ENCODE measurements at regions not wholly inside any gene's neighbourhood (a gene's known extent, or its start where the extent isn't known, plus 50 kb on each side); places are given as distances from the start of the nearest gene placed in this dataset.
"Not testable (repeated sequence)": the region's sequence is repeated elsewhere in the genome, so short reads cannot be mapped to it uniquely, and the experiment has no call there.

- no peak for DNase-seq
Observed at GRCh38 chr6:99668036-99668705, 61.5 kb downstream of the PRDM13 start.

DNA sequence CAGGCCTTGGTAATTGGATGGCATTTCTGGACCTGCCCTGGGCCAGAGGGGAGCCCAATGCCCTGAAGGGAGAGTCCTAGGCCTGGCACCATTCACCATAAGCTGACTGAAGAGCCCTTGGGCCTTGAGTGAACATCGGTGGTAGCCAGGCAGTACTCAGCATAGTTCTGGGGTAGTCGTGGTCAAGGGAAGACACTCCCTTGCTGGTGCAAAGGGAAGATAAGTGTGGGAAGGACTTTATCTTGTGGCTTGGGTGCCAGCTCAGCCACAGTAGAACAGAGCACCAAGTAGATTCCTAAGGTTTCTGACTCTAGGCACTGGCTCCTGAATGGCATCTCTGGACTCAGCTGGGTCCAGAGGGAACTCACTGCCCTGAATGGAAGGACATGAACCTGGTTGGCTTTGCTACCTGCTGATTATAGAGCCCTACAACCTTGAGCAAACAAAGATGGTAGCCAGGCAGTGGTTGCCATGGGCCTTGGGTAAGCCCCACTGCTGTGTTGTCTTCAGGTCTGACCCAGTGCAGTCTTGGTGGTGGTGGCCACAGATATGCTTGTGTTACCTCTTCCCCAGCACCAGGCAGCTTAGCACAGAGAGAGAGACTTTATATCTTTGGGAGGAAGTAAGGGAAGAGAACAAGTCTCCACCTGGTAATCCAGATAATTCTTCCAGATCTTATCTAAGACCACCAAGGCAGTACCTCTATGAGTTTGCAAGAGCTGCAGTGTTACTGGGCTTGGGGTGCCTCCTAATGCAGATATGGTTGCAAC lies 83.5 kb downstream of the PRDM13 start:
- no peak for DNase-seq

- not testable (repeated sequence) for DNase-seq
Observed at GRCh38 chr6:99702287-99702686, 95.7 kb downstream of the PRDM13 start.

- DNase-seq = no peak
Observed at GRCh38 chr6:99709062-99709461, 102.4 kb downstream of the PRDM13 start.

- no peak for DNase-seq
Observed at GRCh38 chr6:99711302-99711701, 104.7 kb downstream of the PRDM13 start.

DNA sequence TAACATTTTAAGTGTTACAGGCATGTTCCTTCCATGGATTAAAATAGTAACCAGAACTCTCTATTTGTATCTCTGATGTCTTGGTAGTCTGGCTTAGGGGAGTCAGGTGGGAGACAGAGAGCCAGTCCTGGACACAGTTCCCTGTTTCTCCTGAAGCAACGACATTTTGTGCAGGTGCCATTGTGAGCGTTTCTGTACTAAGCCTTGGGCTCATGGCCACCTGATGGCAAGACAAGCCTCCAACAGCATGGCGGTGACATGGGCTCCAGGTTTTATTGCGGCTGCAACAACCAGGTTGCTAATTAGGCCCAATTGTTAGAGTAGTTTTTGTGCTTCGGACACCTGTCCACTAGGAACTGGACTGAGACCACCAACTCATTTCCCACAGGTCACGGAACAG lies 105.3 kb downstream of the PRDM13 start:
- no peak for DNase-seq

GRCh38 chr6:99712519-99712918 lies 105.9 kb downstream of the PRDM13 start:
- DNase-seq = no peak

DNA sequence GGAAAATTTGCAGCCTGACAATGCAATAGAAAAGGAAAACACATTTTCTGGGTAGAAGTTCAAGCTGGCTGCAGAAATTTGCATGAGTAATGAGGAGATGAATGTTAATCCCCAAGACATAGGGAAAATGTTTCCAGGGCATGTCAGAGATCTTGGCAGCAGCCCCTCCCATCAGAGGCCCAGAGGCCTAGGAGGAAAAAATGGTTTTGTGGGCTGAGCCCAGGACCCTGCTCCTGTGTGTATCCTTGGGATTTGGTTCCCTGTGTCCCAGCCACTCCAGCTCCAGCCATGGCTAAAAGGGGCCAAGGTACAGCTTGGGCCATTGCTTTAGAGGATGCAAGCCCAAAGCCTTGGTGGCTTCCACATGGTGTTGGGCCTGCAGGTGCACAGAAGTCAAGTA lies 115.4 kb downstream of the PRDM13 start:
- not testable (repeated sequence) for DNase-seq

DNA sequence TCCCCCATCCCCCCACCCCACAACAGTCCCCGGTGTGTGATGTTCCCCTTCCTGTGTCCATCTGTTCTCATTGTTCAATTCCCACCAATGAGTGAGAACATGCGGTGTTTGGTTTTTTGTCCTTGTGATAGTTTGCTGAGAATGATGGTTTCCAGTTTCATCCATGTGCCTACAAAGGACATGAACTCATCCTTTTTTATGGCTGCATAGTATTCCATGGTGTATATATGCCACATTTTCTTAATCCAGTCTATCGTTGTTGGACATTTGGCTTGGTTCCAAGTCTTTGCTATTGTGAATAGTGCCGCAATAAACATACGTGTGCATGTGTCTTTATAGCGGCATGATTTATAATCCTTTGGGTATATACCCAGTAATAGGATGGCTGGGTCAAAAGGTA lies 123.6 kb downstream of the PRDM13 start:
- not testable (repeated sequence) for DNase-seq

DNA sequence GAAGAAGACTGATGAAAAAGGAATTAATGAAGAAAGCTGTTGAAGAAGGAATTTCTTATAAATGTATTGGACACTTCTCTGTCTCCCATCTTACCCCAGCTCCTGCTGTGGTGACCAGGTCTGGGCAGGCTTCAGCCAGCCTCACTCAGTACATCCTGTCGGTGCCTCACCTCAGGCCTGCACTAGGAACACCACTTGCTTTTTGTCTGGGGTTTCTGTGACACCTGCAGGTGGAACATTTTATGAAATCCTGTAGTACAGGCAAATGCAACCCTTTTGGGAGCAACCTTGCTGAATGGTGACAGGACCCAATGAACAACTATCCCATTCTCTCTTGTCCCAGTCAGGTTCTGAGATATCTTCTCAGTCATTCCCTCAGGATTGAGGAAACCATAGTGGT lies 129.7 kb downstream of the PRDM13 start:
- DNase-seq = no peak

- no peak for DNase-seq
Observed at GRCh38 chr6:99739526-99739925, 132.9 kb downstream of the PRDM13 start.

DNA sequence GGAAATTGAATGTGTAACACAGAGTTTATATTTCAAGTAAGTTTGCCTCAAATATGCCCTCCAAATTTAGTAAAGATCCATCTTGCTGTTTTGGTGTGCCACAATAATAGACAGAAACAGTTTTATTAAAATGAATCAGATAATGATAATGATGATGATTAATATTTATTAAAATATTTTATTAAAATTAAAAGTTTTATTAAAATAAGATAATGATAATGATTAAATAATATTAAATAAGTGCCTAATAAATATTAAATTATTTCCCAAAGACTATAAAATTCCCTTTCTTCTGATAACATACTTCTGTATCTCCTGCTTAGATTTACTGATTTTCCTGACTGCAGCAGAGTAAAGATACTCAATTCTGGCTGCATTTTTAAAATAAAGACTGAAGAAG lies 134.5 kb downstream of the PRDM13 start:
- no peak for DNase-seq

GRCh38 chr6:99743647-99744046 lies 137.0 kb downstream of the PRDM13 start:
- DNase-seq = no peak

GRCh38 chr6:99745651-99746050 lies 139.0 kb downstream of the PRDM13 start:
- no peak for DNase-seq

DNA sequence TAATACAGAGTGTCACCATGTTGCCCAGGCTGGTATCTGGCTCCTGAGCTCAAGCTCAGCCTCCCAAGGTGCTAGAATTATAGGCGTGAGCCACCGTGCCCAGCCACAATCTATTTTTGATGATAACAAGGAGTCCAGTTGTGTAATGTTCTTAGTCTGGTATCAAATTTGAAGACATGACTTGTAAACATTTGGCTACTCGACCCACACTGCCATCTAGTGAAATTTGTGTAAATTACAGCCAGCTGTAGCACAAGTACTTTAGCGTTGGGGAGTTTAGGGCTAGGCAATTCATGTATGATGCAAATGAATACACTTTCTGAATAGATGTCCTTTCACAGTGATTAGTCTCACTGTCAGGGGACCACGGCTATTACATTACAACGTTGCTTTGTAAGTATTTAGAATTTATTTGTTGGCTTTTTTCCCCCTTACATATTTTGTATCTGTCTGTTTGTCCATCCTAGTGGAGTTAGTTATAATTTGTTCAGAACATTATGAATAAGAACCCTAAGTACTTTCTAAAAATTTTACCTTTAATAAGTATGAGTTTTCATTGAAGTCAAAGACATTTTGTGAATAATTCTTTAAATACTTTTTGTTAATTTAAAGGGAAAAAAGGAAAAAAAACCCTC lies 139.7 kb downstream of the PRDM13 start:
- peak; percentile 28 to 65 for DNase-seq

GRCh38 chr6:99761711-99762110 lies 155.1 kb downstream of the PRDM13 start:
- DNase-seq = no peak

GRCh38 chr6:99768166-99768565 lies 161.5 kb downstream of the PRDM13 start:
- DNase-seq = no peak

DNA sequence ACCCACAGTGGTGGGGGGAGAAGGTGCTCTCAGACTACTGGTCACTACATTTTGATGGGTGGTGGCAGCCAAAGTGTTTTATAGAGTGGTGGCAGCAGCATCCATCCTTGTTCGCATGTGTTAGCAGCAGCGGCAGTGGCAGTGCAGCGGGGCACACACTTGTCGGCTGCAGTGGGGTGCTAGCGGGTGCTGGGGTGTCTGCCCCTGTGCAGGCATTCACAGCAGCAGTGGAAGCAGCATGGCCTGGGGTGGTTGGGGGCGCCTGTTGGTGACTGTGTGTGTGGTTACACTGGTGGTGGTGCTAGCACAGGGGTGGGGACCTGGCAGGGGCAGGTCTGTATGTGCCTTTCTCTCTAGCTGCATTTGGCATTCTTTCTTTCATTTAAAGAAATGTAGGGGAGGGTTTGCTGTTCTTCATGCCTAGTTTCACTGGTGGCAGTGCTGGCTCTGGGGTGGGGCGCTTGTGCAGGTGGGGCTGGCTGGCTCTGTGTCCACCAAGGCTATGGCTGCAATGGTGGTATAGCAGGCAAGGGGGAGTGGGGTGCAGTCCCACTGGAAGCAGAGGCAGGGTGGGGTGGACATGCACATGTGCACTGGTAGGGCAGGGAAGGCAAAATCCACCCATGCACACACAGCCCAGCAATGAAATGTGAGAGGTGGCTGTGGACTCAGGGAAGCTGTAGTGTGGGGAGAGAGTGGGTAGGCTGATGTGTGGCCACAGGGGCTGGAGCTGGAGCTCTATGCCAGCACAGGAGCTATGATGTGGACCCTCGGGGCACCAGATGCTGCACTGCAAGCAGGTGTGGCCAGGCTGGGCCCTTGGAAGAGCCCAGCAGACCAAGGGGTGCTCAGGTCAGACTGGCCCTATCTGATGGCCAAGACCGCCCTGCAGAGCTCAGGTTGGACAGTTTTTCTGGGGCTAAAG lies 173.3 kb downstream of the PRDM13 start:
- no peak for DNase-seq

- DNase-seq = no peak
Observed at GRCh38 chr6:99780556-99780885, 173.9 kb downstream of the PRDM13 start.

- no peak for DNase-seq
Observed at GRCh38 chr6:99789767-99790166, 183.1 kb downstream of the PRDM13 start.

DNA sequence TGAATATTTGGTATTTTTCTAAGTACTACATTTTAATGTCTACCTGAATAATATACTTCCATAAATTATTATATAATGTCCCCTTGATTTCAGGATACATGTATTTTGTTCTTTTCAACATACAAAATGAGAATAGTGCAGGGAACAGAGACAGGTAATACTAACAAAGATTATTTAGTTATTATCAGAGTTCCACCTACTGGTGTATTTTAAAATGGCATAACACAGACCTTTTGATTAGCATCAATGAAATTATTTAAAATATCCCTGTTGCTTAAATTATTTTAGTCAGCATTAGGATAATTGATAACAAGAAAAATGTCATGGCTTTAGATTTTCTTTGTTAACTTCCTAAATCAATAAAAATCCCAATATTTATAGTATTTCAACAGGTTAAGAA lies 184.0 kb downstream of the PRDM13 start:
- no peak for DNase-seq

DNA sequence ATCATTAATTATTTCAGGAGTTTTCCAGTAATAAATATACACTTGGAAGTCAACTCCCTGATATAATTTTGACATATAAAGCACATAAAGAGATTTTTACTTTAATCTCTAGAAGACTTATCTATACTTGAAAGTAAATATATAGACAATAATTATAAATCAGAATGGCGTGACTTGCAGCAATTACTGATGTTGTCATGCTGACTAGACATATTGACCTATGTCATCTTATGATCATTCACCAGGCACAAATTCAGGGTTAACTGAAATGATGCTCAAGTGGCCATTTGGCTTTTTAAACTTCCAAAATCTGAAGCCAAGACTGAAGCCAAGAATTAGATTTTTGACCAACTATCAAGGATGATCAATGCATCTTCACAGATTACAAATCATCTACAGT lies 192.2 kb downstream of the MCHR2 start:
- no peak for DNase-seq

DNA sequence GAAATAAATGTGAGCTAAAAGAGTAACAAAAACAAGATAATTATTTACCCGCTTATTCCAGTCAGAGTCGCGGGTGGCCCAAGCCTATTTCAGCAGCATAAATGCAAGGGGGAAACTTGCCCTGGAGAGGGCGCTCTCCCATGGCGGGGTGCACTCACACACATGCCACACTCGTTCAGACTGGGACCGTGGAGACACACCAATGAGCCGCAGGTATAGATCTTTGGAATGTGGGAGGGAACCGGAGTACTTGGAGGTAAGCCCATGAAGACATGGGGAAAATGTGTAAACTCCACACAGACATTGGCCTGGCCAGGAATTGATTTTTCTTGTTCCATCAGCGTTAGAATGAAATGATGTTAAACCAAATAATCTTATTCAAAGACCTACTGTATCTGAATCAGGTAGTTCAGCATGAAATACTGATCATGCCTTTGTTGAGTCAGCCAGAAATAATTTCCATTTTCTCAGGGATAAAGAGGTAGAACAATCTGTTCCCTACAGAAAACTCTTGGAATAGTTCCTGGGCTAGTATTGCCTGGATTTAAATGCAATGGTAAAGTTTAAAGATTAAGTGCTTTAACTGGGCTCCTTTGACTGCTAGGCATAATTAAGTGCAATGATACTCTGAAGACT lies 191.5 kb downstream of the MCHR2 start:
- DNase-seq = no peak

All from activated CD4-positive, alpha-beta T cell treated with anti-CD3 and anti-CD28 coated beads for 4 hours (primary cell).